ENCODE measurements at regions not wholly inside any gene's neighbourhood (a gene's known extent, or its start where the extent isn't known, plus 50 kb on each side); places are given as distances from the start of the nearest gene placed in this dataset.

DNA sequence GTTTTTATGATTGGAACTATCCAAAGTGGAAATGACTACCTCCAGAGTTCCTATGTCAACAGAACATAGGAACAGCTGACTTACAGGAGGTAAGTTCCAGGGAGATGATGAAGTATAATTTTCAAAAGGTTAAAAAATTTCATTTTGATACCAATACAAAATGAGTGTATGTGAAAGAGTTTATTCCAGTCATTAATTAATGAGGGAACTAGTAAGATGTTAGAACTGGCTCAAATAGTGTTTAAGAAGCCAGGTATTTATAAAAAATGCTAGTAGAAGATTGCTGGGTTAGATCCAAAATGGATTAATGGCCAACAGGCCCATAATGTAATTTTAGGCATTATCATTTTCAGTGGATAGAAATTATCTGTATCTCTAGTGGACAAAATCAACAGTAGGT lies 227.7 kb upstream of the ZBED5 start (continued):
- TF ChIP-seq, protein P1, sequence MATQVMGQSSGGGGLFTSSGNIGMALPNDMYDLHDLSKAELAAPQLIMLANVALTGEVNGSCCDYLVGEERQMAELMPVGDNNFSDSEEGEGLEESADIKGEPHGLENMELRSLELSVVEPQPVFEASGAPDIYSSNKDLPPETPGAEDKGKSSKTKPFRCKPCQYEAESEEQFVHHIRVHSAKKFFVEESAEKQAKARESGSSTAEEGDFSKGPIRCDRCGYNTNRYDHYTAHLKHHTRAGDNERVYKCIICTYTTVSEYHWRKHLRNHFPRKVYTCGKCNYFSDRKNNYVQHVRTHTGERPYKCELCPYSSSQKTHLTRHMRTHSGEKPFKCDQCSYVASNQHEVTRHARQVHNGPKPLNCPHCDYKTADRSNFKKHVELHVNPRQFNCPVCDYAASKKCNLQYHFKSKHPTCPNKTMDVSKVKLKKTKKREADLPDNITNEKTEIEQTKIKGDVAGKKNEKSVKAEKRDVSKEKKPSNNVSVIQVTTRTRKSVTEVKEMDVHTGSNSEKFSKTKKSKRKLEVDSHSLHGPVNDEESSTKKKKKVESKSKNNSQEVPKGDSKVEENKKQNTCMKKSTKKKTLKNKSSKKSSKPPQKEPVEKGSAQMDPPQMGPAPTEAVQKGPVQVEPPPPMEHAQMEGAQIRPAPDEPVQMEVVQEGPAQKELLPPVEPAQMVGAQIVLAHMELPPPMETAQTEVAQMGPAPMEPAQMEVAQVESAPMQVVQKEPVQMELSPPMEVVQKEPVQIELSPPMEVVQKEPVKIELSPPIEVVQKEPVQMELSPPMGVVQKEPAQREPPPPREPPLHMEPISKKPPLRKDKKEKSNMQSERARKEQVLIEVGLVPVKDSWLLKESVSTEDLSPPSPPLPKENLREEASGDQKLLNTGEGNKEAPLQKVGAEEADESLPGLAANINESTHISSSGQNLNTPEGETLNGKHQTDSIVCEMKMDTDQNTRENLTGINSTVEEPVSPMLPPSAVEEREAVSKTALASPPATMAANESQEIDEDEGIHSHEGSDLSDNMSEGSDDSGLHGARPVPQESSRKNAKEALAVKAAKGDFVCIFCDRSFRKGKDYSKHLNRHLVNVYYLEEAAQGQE (IDR thresholded peaks at IDR 0.05; ENCODE audit: low read depth, low read length): no peak
- no peak for TF ChIP-seq CEBPB (IDR thresholded peaks at IDR 0.05; ENCODE audit: borderline replicate concordance in 1 of 2, low read depth in 2 of 2, low read length in 2 of 2)
- no peak for TF ChIP-seq NBN (IDR thresholded peaks at IDR 0.05)
- TF ChIP-seq MEF2B (IDR thresholded peaks at IDR 0.05; ENCODE audit: partially characterized antibody, poor library complexity, severe bottlenecking): no peak
- TF ChIP-seq, protein P2, sequence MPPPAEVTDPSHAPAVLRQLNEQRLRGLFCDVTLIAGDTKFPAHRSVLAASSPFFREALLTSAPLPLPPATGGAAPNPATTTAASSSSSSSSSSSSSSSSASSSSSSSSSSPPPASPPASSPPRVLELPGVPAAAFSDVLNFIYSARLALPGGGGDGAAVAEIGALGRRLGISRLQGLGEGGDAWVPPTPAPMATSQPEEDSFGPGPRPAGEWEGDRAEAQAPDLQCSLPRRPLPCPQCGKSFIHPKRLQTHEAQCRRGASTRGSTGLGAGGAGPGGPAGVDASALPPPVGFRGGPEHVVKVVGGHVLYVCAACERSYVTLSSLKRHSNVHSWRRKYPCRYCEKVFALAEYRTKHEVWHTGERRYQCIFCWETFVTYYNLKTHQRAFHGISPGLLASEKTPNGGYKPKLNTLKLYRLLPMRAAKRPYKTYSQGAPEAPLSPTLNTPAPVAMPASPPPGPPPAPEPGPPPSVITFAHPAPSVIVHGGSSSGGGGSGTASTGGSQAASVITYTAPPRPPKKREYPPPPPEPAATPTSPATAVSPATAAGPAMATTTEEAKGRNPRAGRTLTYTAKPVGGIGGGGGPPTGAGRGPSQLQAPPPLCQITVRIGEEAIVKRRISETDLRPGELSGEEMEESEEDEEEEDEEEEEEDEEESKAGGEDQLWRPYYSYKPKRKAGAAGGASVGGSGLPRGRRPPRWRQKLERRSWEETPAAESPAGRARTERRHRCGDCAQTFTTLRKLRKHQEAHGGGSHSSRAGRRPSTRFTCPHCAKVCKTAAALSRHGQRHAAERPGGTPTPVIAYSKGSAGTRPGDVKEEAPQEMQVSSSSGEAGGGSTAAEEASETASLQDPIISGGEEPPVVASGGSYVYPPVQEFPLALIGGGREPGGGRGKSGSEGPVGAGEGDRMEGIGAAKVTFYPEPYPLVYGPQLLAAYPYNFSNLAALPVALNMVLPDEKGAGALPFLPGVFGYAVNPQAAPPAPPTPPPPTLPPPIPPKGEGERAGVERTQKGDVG (CRISPR knock-in tag; IDR thresholded peaks at IDR 0.05): no peak
- no peak for TF ChIP-seq BCL11A (IDR thresholded peaks at IDR 0.05; ENCODE audit: low read depth, low read length)
- TF ChIP-seq, protein P3, sequence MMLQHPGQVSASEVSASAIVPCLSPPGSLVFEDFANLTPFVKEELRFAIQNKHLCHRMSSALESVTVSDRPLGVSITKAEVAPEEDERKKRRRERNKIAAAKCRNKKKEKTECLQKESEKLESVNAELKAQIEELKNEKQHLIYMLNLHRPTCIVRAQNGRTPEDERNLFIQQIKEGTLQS (IDR thresholded peaks at IDR 0.05; ENCODE audit: borderline replicate concordance, extremely low read depth, low read depth, low read length): no peak
- TF ChIP-seq DPF2 (IDR thresholded peaks at IDR 0.05): no peak
- TF ChIP-seq, protein P4, sequence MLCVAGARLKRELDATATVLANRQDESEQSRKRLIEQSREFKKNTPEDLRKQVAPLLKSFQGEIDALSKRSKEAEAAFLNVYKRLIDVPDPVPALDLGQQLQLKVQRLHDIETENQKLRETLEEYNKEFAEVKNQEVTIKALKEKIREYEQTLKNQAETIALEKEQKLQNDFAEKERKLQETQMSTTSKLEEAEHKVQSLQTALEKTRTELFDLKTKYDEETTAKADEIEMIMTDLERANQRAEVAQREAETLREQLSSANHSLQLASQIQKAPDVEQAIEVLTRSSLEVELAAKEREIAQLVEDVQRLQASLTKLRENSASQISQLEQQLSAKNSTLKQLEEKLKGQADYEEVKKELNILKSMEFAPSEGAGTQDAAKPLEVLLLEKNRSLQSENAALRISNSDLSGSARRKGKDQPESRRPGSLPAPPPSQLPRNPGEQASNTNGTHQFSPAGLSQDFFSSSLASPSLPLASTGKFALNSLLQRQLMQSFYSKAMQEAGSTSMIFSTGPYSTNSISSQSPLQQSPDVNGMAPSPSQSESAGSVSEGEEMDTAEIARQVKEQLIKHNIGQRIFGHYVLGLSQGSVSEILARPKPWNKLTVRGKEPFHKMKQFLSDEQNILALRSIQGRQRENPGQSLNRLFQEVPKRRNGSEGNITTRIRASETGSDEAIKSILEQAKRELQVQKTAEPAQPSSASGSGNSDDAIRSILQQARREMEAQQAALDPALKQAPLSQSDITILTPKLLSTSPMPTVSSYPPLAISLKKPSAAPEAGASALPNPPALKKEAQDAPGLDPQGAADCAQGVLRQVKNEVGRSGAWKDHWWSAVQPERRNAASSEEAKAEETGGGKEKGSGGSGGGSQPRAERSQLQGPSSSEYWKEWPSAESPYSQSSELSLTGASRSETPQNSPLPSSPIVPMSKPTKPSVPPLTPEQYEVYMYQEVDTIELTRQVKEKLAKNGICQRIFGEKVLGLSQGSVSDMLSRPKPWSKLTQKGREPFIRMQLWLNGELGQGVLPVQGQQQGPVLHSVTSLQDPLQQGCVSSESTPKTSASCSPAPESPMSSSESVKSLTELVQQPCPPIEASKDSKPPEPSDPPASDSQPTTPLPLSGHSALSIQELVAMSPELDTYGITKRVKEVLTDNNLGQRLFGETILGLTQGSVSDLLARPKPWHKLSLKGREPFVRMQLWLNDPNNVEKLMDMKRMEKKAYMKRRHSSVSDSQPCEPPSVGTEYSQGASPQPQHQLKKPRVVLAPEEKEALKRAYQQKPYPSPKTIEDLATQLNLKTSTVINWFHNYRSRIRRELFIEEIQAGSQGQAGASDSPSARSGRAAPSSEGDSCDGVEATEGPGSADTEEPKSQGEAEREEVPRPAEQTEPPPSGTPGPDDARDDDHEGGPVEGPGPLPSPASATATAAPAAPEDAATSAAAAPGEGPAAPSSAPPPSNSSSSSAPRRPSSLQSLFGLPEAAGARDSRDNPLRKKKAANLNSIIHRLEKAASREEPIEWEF (IDR thresholded peaks at IDR 0.05; ENCODE audit: insufficient replicate concordance, low read depth, low read length): no peak
- TF ChIP-seq FOS (IDR thresholded peaks at IDR 0.05; ENCODE audit: borderline replicate concordance, extremely low read depth, insufficient read length): no peak
- TF ChIP-seq, protein P5, sequence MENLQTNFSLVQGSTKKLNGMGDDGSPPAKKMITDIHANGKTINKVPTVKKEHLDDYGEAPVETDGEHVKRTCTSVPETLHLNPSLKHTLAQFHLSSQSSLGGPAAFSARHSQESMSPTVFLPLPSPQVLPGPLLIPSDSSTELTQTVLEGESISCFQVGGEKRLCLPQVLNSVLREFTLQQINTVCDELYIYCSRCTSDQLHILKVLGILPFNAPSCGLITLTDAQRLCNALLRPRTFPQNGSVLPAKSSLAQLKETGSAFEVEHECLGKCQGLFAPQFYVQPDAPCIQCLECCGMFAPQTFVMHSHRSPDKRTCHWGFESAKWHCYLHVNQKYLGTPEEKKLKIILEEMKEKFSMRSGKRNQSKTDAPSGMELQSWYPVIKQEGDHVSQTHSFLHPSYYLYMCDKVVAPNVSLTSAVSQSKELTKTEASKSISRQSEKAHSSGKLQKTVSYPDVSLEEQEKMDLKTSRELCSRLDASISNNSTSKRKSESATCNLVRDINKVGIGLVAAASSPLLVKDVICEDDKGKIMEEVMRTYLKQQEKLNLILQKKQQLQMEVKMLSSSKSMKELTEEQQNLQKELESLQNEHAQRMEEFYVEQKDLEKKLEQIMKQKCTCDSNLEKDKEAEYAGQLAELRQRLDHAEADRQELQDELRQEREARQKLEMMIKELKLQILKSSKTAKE (IDR thresholded peaks at IDR 0.05; ENCODE audit: low read depth, poor library complexity, severe bottlenecking): no peak
